Chondrocyte (in vitro differentiated cells): ENCODE measurements at regions not wholly inside any gene's neighbourhood (a gene's known extent, or its start where the extent isn't known, plus 50 kb on each side); places are given as distances from the start of the nearest gene placed in this dataset.

Experiments
- DNase-seq: peaks from one replicate; pipeline ENCODE4 v3.0.0; 2021; ENCODE audit warnings: mixed read lengths, low spot score
- H3K27ac Mint-ChIP-seq: one replicate; pipeline ENCODE4 v1.8.0; 2021; ENCODE audit warnings: mild to moderate bottlenecking, moderate library complexity, mixed read lengths; ENCODE audit not compliant: unreplicated experiment
- H3K27me3 Mint-ChIP-seq: 2 replicates; pipeline ENCODE4 v1.8.0; 2021; ENCODE audit warnings: low read depth, mixed read lengths
- H3K36me3 Mint-ChIP-seq: 2 replicates; pipeline ENCODE4 v1.8.0; 2021; ENCODE audit warnings: low read depth, mixed read lengths
- H3K4me1 Mint-ChIP-seq: 2 replicates; pipeline ENCODE4 v1.8.0; 2021; ENCODE audit warnings: low read depth, mild to moderate bottlenecking, mixed read lengths
- H3K4me3 Mint-ChIP-seq: one replicate; pipeline ENCODE4 v1.8.0; 2021; ENCODE audit warnings: mild to moderate bottlenecking, moderate library complexity, mixed read lengths; ENCODE audit not compliant: unreplicated experiment
- H3K9me3 Mint-ChIP-seq: 2 replicates; pipeline ENCODE4 v1.8.0; 2021; ENCODE audit warnings: low read depth, mixed read lengths
- TF ChIP-seq, protein P1 (sequence below): fragments of 200-600 bp; sonication (generic); IDR thresholded peaks from 2 replicates; pipeline ENCODE4 v1.5.0; 2021; ENCODE audit warnings: antibody characterized with exemption, mild to moderate bottlenecking, moderate library complexity

DNA sequence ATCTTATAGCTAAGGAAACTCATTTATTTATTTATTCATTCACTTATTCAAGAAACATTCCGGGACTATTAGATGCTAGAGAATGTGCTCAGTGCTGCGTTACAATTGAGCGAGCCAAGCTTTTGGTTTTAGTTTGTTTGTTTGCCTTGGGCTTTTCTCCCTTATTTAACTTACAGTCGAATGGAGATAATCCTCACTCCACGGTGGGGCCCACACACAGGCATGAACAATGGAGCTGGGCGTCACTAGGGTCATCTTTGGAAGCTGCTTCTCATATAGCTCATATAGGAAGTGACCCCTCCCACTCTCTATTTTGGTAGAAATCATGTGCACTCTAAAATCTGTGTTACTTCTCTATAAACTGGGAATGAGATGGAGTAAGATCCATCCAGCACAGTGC is 210.0 kb downstream of the TMEM114 start:
- Mint-ChIP-seq H3K4me1 (no peaks in the 10 kb centered on the region), H3K27ac (no peak overlapping the region), H3K4me3 (no peak overlapping the region), H3K27me3 (no peaks in the 10 kb centered on the region), H3K36me3 (no peaks in the 10 kb centered on the region), H3K9me3 (peaks cover 35% of the 10 kb centered on the region)
- no peak for DNase-seq
- TF ChIP-seq, protein P1, sequence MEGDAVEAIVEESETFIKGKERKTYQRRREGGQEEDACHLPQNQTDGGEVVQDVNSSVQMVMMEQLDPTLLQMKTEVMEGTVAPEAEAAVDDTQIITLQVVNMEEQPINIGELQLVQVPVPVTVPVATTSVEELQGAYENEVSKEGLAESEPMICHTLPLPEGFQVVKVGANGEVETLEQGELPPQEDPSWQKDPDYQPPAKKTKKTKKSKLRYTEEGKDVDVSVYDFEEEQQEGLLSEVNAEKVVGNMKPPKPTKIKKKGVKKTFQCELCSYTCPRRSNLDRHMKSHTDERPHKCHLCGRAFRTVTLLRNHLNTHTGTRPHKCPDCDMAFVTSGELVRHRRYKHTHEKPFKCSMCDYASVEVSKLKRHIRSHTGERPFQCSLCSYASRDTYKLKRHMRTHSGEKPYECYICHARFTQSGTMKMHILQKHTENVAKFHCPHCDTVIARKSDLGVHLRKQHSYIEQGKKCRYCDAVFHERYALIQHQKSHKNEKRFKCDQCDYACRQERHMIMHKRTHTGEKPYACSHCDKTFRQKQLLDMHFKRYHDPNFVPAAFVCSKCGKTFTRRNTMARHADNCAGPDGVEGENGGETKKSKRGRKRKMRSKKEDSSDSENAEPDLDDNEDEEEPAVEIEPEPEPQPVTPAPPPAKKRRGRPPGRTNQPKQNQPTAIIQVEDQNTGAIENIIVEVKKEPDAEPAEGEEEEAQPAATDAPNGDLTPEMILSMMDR, result no peak

- TF ChIP-seq, protein P1, result no peak
- DNase-seq, result no peak
- Mint-ChIP-seq H3K27ac (no peak overlapping the region), H3K27me3 (no peaks in the 10 kb centered on the region), H3K4me1 (no peaks in the 10 kb centered on the region), H3K9me3 (peaks cover 32% of the 10 kb centered on the region), H3K36me3 (no peaks in the 10 kb centered on the region), H3K4me3 (no peak overlapping the region)
These were observed 212.4 kb downstream of the TMEM114 start for GRCh38 chr16:8377864-8378263.

DNA sequence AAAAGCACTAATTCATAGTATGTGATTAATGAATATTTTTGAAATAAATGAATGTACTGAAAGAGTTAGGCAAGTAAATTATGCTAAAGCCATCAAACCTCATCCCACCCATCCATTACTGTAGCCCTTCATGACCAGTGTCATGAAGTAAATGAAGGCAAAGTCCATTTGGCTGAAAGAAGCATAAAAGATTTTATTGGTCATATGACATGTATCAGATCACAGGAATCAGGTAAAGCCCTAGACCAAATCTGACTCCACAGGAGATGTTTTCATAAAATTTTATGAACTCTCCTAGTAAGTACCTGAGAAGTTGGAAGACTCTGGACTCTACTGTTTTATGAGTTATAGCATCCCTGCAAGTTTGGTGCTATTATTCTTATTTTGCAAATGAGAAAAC is 213.5 kb downstream of the TMEM114 start:
- Mint-ChIP-seq H3K36me3 (no peaks in the 10 kb centered on the region), H3K27me3 (no peaks in the 10 kb centered on the region), H3K4me3 (no peak overlapping the region), H3K4me1 (no peaks in the 10 kb centered on the region), H3K9me3 (peaks cover 35% of the 10 kb centered on the region), H3K27ac (no peak overlapping the region)
- DNase-seq, result no peak
- TF ChIP-seq, protein P1, result no peak

DNA sequence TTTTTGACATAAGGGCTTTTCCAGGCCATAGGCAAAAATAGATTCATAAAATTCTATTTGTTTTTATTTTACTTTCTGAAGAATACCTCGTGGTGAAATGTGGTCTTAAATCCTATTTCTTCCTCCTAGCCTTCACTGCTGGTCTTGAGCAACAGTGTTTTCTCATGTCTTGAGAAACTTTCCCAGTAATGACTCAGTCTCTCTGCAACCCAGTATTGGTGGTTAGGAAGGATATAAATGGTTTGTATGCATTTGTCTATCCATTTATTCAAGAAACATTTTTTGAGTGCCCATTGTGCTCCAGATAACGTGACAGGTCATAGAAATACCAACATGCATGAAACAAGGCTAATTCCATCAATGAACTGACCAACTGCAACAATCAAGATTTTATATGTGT is 213.9 kb downstream of the TMEM114 start:
- DNase-seq, result no peak
- H3K4me3 Mint-ChIP-seq, result no peak overlapping the region

GRCh38 chr16:8375232-8375587 is 215.1 kb downstream of the TMEM114 start:
- H3K36me3 Mint-ChIP-seq, result no peaks in the 10 kb centered on the region
- no peaks in the 10 kb centered on the region for H3K4me1 Mint-ChIP-seq
- H3K27ac Mint-ChIP-seq, result no peak overlapping the region

More for the DNA sequence above, 213.9 kb downstream of the TMEM114 start:
- Mint-ChIP-seq H3K36me3 (no peaks in the 10 kb centered on the region), H3K27ac (no peak overlapping the region), H3K4me1 (no peaks in the 10 kb centered on the region), H3K9me3 (peaks cover 35% of the 10 kb centered on the region), H3K27me3 (no peaks in the 10 kb centered on the region)
- TF ChIP-seq, protein P1, result no peak

More at GRCh38 chr16:8375232-8375587, 215.1 kb downstream of the TMEM114 start:
- no peak for DNase-seq
- TF ChIP-seq, protein P1, result no peak
- H3K9me3 Mint-ChIP-seq, result peaks cover 35% of the 10 kb centered on the region
- H3K27me3 Mint-ChIP-seq, result no peaks in the 10 kb centered on the region
- H3K4me3 Mint-ChIP-seq, result no peak overlapping the region
